CD4-positive, alpha-beta memory T cell (primary cell): ENCODE measurements at regions not wholly inside any gene's neighbourhood (a gene's known extent, or its start where the extent isn't known, plus 50 kb on each side); places are given as distances from the start of the nearest gene placed in this dataset.

Source experiments
- CTCF ChIA-PET: fragments of 350-600 bp; sonication (Branson Sonifier 250); formaldehyde crosslinking; loops from one replicate; lab custom pipeline; 2021; ENCODE audit warnings: inconsistent platforms; ENCODE audit not compliant: partially characterized antibody; lab: Charles Lee
- POLR2A ChIA-PET: fragments of 350-600 bp; sonication (Branson Sonifier 250); formaldehyde crosslinking; loops from one replicate; lab custom pipeline; 2021; ENCODE audit not compliant: partially characterized antibody; lab: Charles Lee
- DNase-seq, 5 donors: peaks; one replicate each; pipeline versions ENCODE4 v3.0.0 to v3.0.0-alpha.2; 2020 to 2022; ENCODE audit warnings: mixed read lengths in 1 of 5
- H3K27ac ChIP-seq: one replicate; pipeline ENCODE4 v1.7.0; 2013; ENCODE audit warnings: low read depth, low read length
- H3K27me3 ChIP-seq: 2 replicates; pipeline ENCODE4 v1.7.0; 2013; ENCODE audit warnings: mild to moderate bottlenecking, low read length, moderate library complexity; ENCODE audit not compliant: insufficient read depth
- H3K36me3 ChIP-seq: 2 replicates; pipeline ENCODE4 v1.7.0; 2013; ENCODE audit warnings: mild to moderate bottlenecking, low read length, moderate library complexity; ENCODE audit not compliant: insufficient read depth
- H3K4me1 ChIP-seq: 2 replicates; pipeline ENCODE4 v1.7.0; 2013; ENCODE audit warnings: mild to moderate bottlenecking, low read length, moderate library complexity; ENCODE audit not compliant: insufficient read depth
- H3K4me3 ChIP-seq, 2 donors: one replicate each; pipeline ENCODE4 v1.7.0; 2013; ENCODE audit warnings: low read length in 2 of 2, mild to moderate bottlenecking in 1 of 2
- H3K9me3 ChIP-seq, 2 donors: one replicate each; pipeline ENCODE4 v1.7.0; 2013; ENCODE audit warnings: low read length in 2 of 2, control low read depth in 1 of 2; ENCODE audit not compliant: control insufficient read depth in 1 of 2
- H3K27ac Mint-ChIP-seq, 7 donors: one replicate each; pipeline ENCODE4 v1.8.0; 2020 to 2021; ENCODE audit warnings: mixed read lengths in 7 of 7, mild to moderate bottlenecking in 6 of 7, inconsistent platforms in 3 of 7, moderate library complexity in 3 of 7
- H3K27me3 Mint-ChIP-seq, 2 donors: one replicate each; pipeline ENCODE4 v1.8.0; 2020 to 2021; ENCODE audit warnings: mixed read lengths in 2 of 2
- H3K36me3 Mint-ChIP-seq, 2 donors: one replicate each; pipeline ENCODE4 v1.8.0; 2020 to 2021; ENCODE audit warnings: mixed read lengths in 2 of 2, inconsistent platforms in 1 of 2, mild to moderate bottlenecking in 1 of 2
- H3K4me1 Mint-ChIP-seq, 4 donors: one replicate each; pipeline ENCODE4 v1.8.0; 2020 to 2021; ENCODE audit warnings: mixed read lengths in 4 of 4, mild to moderate bottlenecking in 1 of 4
- H3K4me3 Mint-ChIP-seq, 8 donors: one replicate each; pipeline ENCODE4 v1.8.0; 2020 to 2021; ENCODE audit warnings: mixed read lengths in 8 of 8, mild to moderate bottlenecking in 7 of 8, moderate library complexity in 6 of 8, inconsistent platforms in 3 of 8
- H3K9me3 Mint-ChIP-seq, 8 donors: one replicate each; pipeline ENCODE4 v1.8.0; 2020 to 2021; ENCODE audit warnings: mixed read lengths in 8 of 8, mild to moderate bottlenecking in 5 of 8, inconsistent platforms in 3 of 8, moderate library complexity in 1 of 8
- intact Hi-C: fragments of 100-400 bp; cut with micrococcal nuclease; formaldehyde crosslinking; loops from one replicate; pipeline ENCODE4 v1.15.1; 2023

GRCh38 chr5:117161718-117162335 lies 587.2 kb upstream of the SEMA6A start:
- no peaks in the 10 kb centered on the region for H3K4me1 ChIP-seq
- H3K4me1 Mint-ChIP-seq = no peaks in the 10 kb centered on the region
- no peak overlapping the region for H3K27ac Mint-ChIP-seq
- intact Hi-C loops = no loop called here
- H3K9me3 ChIP-seq = no peaks in the 10 kb centered on the region
- no peaks in the 10 kb centered on the region for H3K36me3 Mint-ChIP-seq
- no peaks in the 10 kb centered on the region for H3K27me3 ChIP-seq
- peaks cover 0 to 12% (median 2%) of the 10 kb centered on the region in 8 donors for H3K9me3 Mint-ChIP-seq
- H3K27ac ChIP-seq = no peak overlapping the region
- ChIA-PET CTCF (no interaction called here), POLR2A (no interaction called here)
- no peaks in the 10 kb centered on the region for H3K36me3 ChIP-seq
- no peak for DNase-seq
- H3K4me3 ChIP-seq = no peak overlapping the region
- H3K4me3 Mint-ChIP-seq = no peak overlapping the region
- no peaks in the 10 kb centered on the region for H3K27me3 Mint-ChIP-seq

DNA sequence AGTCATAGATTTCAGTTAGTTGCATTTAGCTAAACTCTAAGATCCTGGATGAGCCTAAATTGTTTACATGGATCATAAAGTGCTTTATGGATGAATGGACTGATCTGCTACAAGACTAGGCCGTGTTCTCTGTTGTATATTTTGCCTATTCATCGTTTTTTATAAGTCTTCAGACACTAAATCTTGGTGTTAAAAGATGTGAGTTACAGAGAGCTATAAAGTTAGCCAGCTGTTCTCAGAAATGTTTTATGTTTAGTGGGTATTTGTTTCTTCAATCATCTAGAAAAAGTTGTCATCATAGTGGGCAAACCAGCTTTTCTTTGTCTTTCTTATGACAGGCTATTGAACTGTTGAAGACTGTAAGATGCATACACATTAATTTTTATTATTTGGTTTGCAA lies 585.8 kb upstream of the SEMA6A start:
- no peaks in the 10 kb centered on the region for H3K4me1 ChIP-seq
- Mint-ChIP-seq H3K9me3 (peaks cover 0 to 11% (median 3%) of the 10 kb centered on the region in 8 donors), H3K27me3 (no peaks in the 10 kb centered on the region), H3K27ac (no peak overlapping the region), H3K4me3 (no peak overlapping the region), H3K36me3 (no peaks in the 10 kb centered on the region), H3K4me1 (no peaks in the 10 kb centered on the region)
- ChIA-PET CTCF (no interaction called here), POLR2A (no interaction called here)
- H3K27me3 ChIP-seq = no peaks in the 10 kb centered on the region
- no peaks in the 10 kb centered on the region for H3K9me3 ChIP-seq
- no peak for DNase-seq
- intact Hi-C loops = no loop called here
- H3K4me3 ChIP-seq = no peak overlapping the region
- no peak overlapping the region for H3K27ac ChIP-seq
- no peaks in the 10 kb centered on the region for H3K36me3 ChIP-seq

DNA sequence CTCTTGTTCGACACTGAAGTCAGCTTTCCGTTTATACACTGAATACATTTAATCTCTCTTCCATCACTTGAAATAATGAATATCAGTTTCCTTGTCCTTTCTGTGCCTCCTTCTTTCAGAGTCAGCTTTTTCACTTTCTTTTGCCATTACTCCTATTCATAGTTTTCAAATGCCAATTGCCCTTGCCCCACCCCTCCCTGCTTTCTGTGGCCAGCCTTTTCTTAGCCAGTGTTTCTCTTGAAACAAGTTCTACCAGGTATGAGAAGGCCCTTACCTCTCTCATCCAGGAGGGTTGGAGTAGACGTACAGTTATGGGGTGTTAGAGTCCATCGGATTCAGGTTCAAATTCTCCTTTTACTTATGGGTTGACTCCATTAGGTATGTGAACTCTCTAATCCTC lies 574.7 kb upstream of the SEMA6A start:
- Mint-ChIP-seq H3K27me3 (no peaks in the 10 kb centered on the region), H3K4me3 (no peak overlapping the region), H3K4me1 (no peaks in the 10 kb centered on the region), H3K36me3 (no peaks in the 10 kb centered on the region), H3K9me3 (peaks cover 0 to 10% (median 3%) of the 10 kb centered on the region in 8 donors), H3K27ac (no peak overlapping the region)
- H3K4me1 ChIP-seq = no peaks in the 10 kb centered on the region
- ChIA-PET POLR2A (no interaction called here), CTCF (no interaction called here)
- no peaks in the 10 kb centered on the region for H3K27me3 ChIP-seq
- no peaks in the 10 kb centered on the region for H3K36me3 ChIP-seq
- H3K9me3 ChIP-seq = no peaks in the 10 kb centered on the region
- intact Hi-C loops = no loop called here
- no peak for DNase-seq
- no peak overlapping the region for H3K4me3 ChIP-seq
- H3K27ac ChIP-seq = no peak overlapping the region

GRCh38 chr5:117144086-117144485 lies 569.5 kb upstream of the SEMA6A start:
- no peaks in the 10 kb centered on the region for H3K4me1 Mint-ChIP-seq
- ChIA-PET POLR2A (no interaction called here), CTCF (no interaction called here)
- H3K4me3 Mint-ChIP-seq = no peak overlapping the region
- no peak overlapping the region for H3K27ac Mint-ChIP-seq
- no peaks in the 10 kb centered on the region for H3K27me3 Mint-ChIP-seq
- peaks cover 0 to 16% (median 3%) of the 10 kb centered on the region in 8 donors for H3K9me3 Mint-ChIP-seq
- Histone ChIP-seq H3K36me3 (no peaks in the 10 kb centered on the region), H3K9me3 (no peaks in the 10 kb centered on the region), H3K27ac (no peak overlapping the region), H3K4me3 (no peak overlapping the region), H3K27me3 (no peaks in the 10 kb centered on the region), H3K4me1 (no peaks in the 10 kb centered on the region)
- intact Hi-C loops = no loop called here
- no peak for DNase-seq
- no peaks in the 10 kb centered on the region for H3K36me3 Mint-ChIP-seq

DNA sequence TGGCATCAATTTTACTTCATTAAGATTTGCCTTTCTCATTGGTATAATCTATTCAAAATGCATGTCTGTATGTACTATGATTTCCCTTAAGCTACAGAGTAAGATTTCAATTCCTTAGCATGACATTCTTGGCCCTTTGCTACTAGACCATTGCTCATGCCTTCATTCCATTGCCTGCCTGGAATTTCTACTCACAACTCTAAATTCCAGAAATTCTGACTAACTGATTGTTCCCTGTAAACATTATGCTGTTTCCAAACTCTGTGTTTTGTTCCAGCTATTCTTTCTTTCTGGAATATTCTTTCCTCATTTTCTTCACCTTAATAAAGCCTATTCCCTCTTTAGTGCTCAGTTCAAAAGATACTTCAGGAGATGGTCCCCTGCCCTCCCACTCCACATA lies 568.8 kb upstream of the SEMA6A start:
- intact Hi-C loops = no loop called here
- Histone ChIP-seq H3K36me3 (no peaks in the 10 kb centered on the region), H3K27me3 (no peaks in the 10 kb centered on the region), H3K4me1 (no peaks in the 10 kb centered on the region), H3K27ac (no peak overlapping the region), H3K4me3 (no peak overlapping the region), H3K9me3 (no peaks in the 10 kb centered on the region)
- Mint-ChIP-seq H3K4me1 (no peaks in the 10 kb centered on the region), H3K4me3 (no peak overlapping the region), H3K27me3 (no peaks in the 10 kb centered on the region), H3K9me3 (peaks cover 0 to 16% (median 2%) of the 10 kb centered on the region in 8 donors), H3K27ac (no peak overlapping the region), H3K36me3 (no peaks in the 10 kb centered on the region)
- no peak for DNase-seq
- ChIA-PET CTCF (no interaction called here), POLR2A (no interaction called here)

DNA sequence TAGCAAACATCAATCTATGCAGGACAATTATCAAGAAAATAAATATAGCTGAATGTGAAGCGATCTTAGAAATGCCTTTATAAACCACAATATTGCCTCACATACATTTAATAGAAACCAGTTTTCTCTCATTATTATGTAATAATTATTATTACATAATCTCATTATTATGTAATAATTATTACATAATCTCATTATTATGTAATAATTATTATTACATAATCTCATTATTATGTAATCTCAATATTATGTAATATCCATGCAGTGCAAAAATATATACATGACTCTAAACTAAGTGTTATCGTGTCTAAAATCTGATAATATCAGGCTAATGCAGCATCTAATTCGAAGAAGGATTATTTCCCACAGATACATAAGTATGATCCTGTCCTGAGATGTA lies 563.9 kb upstream of the SEMA6A start:
- H3K4me3 Mint-ChIP-seq = no peak overlapping the region

DNA sequence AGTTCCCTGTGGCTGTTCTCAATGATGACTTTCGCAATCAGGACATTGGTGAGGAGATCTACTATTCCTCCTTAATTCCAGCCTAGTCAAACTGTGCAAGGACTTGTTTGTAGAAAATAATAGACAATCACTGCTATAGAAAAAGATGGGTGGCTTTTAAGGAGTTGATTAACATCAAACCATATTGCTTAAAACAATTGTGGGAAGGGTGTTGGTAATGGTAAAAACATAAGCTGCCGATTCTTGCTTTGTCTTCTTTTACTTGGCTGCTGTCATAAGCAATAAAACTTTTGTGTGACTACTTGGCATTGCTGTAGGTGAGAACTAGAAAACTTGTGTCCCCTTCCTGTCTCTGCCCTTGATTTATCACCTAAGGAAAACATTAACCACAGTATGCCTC lies 561.2 kb upstream of the SEMA6A start:
- Histone ChIP-seq H3K27ac (no peak overlapping the region), H3K9me3 (no peaks in the 10 kb centered on the region), H3K36me3 (no peaks in the 10 kb centered on the region), H3K27me3 (no peaks in the 10 kb centered on the region), H3K4me3 (no peak overlapping the region), H3K4me1 (no peaks in the 10 kb centered on the region)
- H3K4me3 Mint-ChIP-seq = no peak overlapping the region
- H3K4me1 Mint-ChIP-seq = no peaks in the 10 kb centered on the region
- ChIA-PET POLR2A (no interaction called here), CTCF (no interaction called here)
- H3K36me3 Mint-ChIP-seq = no peaks in the 10 kb centered on the region
- peaks cover 0 to 1% of the 10 kb centered on the region in 2 donors for H3K27me3 Mint-ChIP-seq
- peaks cover 0 to 11% (median 2%) of the 10 kb centered on the region in 8 donors for H3K9me3 Mint-ChIP-seq
- intact Hi-C loops = no loop called here
- H3K27ac Mint-ChIP-seq = no peak overlapping the region
- no peak for DNase-seq

More for the DNA sequence above, 563.9 kb upstream of the SEMA6A start:
- no peak overlapping the region for H3K4me3 ChIP-seq
- intact Hi-C loops = no loop called here
- Mint-ChIP-seq H3K36me3 (no peaks in the 10 kb centered on the region), H3K9me3 (peaks cover 0 to 18% (median 3%) of the 10 kb centered on the region in 8 donors), H3K4me1 (no peaks in the 10 kb centered on the region), H3K27ac (no peak overlapping the region), H3K27me3 (peaks cover 0 to 1% of the 10 kb centered on the region in 2 donors)
- H3K9me3 ChIP-seq = no peaks in the 10 kb centered on the region
- H3K4me1 ChIP-seq = no peaks in the 10 kb centered on the region
- H3K36me3 ChIP-seq = no peaks in the 10 kb centered on the region
- ChIA-PET POLR2A (no interaction called here), CTCF (no interaction called here)
- DNase-seq = no peak
- H3K27me3 ChIP-seq = no peaks in the 10 kb centered on the region
- H3K27ac ChIP-seq = no peak overlapping the region

GRCh38 chr5:117133198-117133597 lies 558.6 kb upstream of the SEMA6A start:
- no peaks in the 10 kb centered on the region for H3K4me1 ChIP-seq
- ChIA-PET CTCF (no interaction called here), POLR2A (no interaction called here)
- Mint-ChIP-seq H3K9me3 (peaks cover 0 to 9% (median 3%) of the 10 kb centered on the region in 8 donors), H3K4me3 (no peak overlapping the region), H3K4me1 (no peaks in the 10 kb centered on the region), H3K27ac (no peak overlapping the region), H3K36me3 (no peaks in the 10 kb centered on the region), H3K27me3 (peaks cover 0 to 1% of the 10 kb centered on the region in 2 donors)
- H3K27ac ChIP-seq = no peak overlapping the region
- no peaks in the 10 kb centered on the region for H3K36me3 ChIP-seq
- DNase-seq = no peak
- no peak overlapping the region for H3K4me3 ChIP-seq
- intact Hi-C loops = no loop called here
- H3K27me3 ChIP-seq = no peaks in the 10 kb centered on the region
- H3K9me3 ChIP-seq = no peaks in the 10 kb centered on the region
